ENCODE measurements at regions not wholly inside any gene's neighbourhood (a gene's known extent, or its start where the extent isn't known, plus 50 kb on each side); places are given as distances from the start of the nearest gene placed in this dataset.

GRCh38 chr9:81814401-81814793 lies 113.8 kb upstream of the SPATA31D4 start:
- H3K36me3 ChIP-seq (replicated peaks in 1 of 2; ENCODE audit: control insufficient read depth in 1 of 2, insufficient read depth in 2 of 2, low read length in 2 of 2) = no peaks in the 10 kb centered on the region
- H3K4me2 ChIP-seq (replicated peaks; ENCODE audit: extremely low read depth, low read length, poor library complexity, severe bottlenecking) = no peak overlapping the region
- no peaks in the 10 kb centered on the region for H3K79me2 ChIP-seq (ENCODE audit: insufficient read depth, low read length)
- Mint-ChIP-seq H3K27me3 (ENCODE audit: low read depth in 3 of 3) (peaks cover 0 to 2% (median 0%) of the 10 kb centered on the region in 3 donors), H3K36me3 (no peaks in the 10 kb centered on the region), H3K9me3 (peaks cover 0 to 2% (median 2%) of the 10 kb centered on the region in 7 donors), H3K27ac (no peak overlapping the region), H3K4me1 (no peaks in the 10 kb centered on the region), H3K4me3 (no peak overlapping the region)
- TF ChIP-seq, protein P1, sequence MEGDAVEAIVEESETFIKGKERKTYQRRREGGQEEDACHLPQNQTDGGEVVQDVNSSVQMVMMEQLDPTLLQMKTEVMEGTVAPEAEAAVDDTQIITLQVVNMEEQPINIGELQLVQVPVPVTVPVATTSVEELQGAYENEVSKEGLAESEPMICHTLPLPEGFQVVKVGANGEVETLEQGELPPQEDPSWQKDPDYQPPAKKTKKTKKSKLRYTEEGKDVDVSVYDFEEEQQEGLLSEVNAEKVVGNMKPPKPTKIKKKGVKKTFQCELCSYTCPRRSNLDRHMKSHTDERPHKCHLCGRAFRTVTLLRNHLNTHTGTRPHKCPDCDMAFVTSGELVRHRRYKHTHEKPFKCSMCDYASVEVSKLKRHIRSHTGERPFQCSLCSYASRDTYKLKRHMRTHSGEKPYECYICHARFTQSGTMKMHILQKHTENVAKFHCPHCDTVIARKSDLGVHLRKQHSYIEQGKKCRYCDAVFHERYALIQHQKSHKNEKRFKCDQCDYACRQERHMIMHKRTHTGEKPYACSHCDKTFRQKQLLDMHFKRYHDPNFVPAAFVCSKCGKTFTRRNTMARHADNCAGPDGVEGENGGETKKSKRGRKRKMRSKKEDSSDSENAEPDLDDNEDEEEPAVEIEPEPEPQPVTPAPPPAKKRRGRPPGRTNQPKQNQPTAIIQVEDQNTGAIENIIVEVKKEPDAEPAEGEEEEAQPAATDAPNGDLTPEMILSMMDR (IDR thresholded peaks at IDR 0.05) = no peak
- no peak overlapping the region for H3K27ac ChIP-seq (ENCODE audit: low read depth in 1 of 2, low read length in 2 of 2)
- intact Hi-C loops (cut with micrococcal nuclease) = no loop called here
- no peak overlapping the region for H2AFZ ChIP-seq (ENCODE audit: insufficient read depth, low read depth, low read length, poor library complexity, severe bottlenecking)
- H3K9ac ChIP-seq (ENCODE audit: insufficient read depth, low read length, poor library complexity, severe bottlenecking) = no peak overlapping the region
- no peaks in the 10 kb centered on the region for H3K4me1 ChIP-seq (ENCODE audit: control insufficient read depth in 1 of 2, insufficient read depth in 2 of 2, low read length in 2 of 2)
- no peak for DNase-seq
- H3K9me3 ChIP-seq (replicated peaks in 1 of 2; ENCODE audit: control insufficient read depth in 1 of 2, insufficient read depth in 1 of 2, low read length in 2 of 2) = no peaks in the 10 kb centered on the region
- no peaks in the 10 kb centered on the region for H4K20me1 ChIP-seq (ENCODE audit: insufficient read depth, low read length)
- no peak overlapping the region for H3K4me3 ChIP-seq (replicated peaks in 1 of 3; ENCODE audit: low read depth in 2 of 3, low read length in 3 of 3)
- no peaks in the 10 kb centered on the region for H3K27me3 ChIP-seq (ENCODE audit: control insufficient read depth in 2 of 2, insufficient read depth in 2 of 2, low read length in 2 of 2)

GRCh38 chr9:81814794-81815464 lies 113.3 kb upstream of the SPATA31D4 start:
- H3K36me3 Mint-ChIP-seq = no peaks in the 10 kb centered on the region
- H3K9ac ChIP-seq (ENCODE audit: insufficient read depth, low read length, poor library complexity, severe bottlenecking) = no peak overlapping the region
- no peak for DNase-seq
- H3K4me1 ChIP-seq (ENCODE audit: control insufficient read depth in 1 of 2, insufficient read depth in 2 of 2, low read length in 2 of 2) = no peaks in the 10 kb centered on the region
- no peaks in the 10 kb centered on the region for H4K20me1 ChIP-seq (ENCODE audit: insufficient read depth, low read length)
- no peak overlapping the region for H3K4me3 ChIP-seq (replicated peaks in 1 of 3; ENCODE audit: low read depth in 2 of 3, low read length in 3 of 3)
- intact Hi-C loops (cut with micrococcal nuclease) = no loop called here
- H3K27me3 ChIP-seq (ENCODE audit: control insufficient read depth in 2 of 2, insufficient read depth in 2 of 2, low read length in 2 of 2) = no peaks in the 10 kb centered on the region
- H3K27ac ChIP-seq (ENCODE audit: low read depth in 1 of 2, low read length in 2 of 2) = no peak overlapping the region
- H3K36me3 ChIP-seq (replicated peaks in 1 of 2; ENCODE audit: control insufficient read depth in 1 of 2, insufficient read depth in 2 of 2, low read length in 2 of 2) = no peaks in the 10 kb centered on the region
- H3K4me3 Mint-ChIP-seq = no peak overlapping the region
- TF ChIP-seq, protein P1 (IDR thresholded peaks at IDR 0.05) = no peak
- 0% methylated on average over 1 of the region's 3 CpGs for WGBS (ENCODE audit: insufficient coverage)
- H3K9me3 ChIP-seq (replicated peaks in 1 of 2; ENCODE audit: control insufficient read depth in 1 of 2, insufficient read depth in 1 of 2, low read length in 2 of 2) = no peaks in the 10 kb centered on the region
- peaks cover 0 to 2% (median 2%) of the 10 kb centered on the region in 7 donors for H3K9me3 Mint-ChIP-seq
- H3K79me2 ChIP-seq (ENCODE audit: insufficient read depth, low read length) = no peaks in the 10 kb centered on the region
- H3K4me2 ChIP-seq (replicated peaks; ENCODE audit: extremely low read depth, low read length, poor library complexity, severe bottlenecking) = no peak overlapping the region
- peaks cover 0 to 2% (median 0%) of the 10 kb centered on the region in 3 donors for H3K27me3 Mint-ChIP-seq (ENCODE audit: low read depth in 3 of 3)
- H3K4me1 Mint-ChIP-seq = no peaks in the 10 kb centered on the region
- no peak overlapping the region for H2AFZ ChIP-seq (ENCODE audit: insufficient read depth, low read depth, low read length, poor library complexity, severe bottlenecking)
- H3K27ac Mint-ChIP-seq = no peak overlapping the region
